DOHH2 (cell line): ENCODE measurements at regions not wholly inside any gene's neighbourhood (a gene's known extent, or its start where the extent isn't known, plus 50 kb on each side); places are given as distances from the start of the nearest gene placed in this dataset.

ENCODE experiments used
- EZH2phosphoT487 ChIP-seq: fragments of 200-600 bp; sonication (generic); IDR thresholded peaks from 2 replicates; pipeline ENCODE4 v1.6.1; 2017; ENCODE audit warnings: borderline replicate concordance, mild to moderate bottlenecking, antibody characterized with exemption, low read length, moderate library complexity, mixed read lengths
- TF ChIP-seq, protein P1 (sequence below): fragments of 200-600 bp; sonication (generic); IDR thresholded peaks from one replicate; pipeline ENCODE4 v1.5.1; 2014; ENCODE audit warnings: antibody characterized with exemption, mild to moderate bottlenecking, low read depth, low read length; ENCODE audit not compliant: poor library complexity, severe bottlenecking

DNA sequence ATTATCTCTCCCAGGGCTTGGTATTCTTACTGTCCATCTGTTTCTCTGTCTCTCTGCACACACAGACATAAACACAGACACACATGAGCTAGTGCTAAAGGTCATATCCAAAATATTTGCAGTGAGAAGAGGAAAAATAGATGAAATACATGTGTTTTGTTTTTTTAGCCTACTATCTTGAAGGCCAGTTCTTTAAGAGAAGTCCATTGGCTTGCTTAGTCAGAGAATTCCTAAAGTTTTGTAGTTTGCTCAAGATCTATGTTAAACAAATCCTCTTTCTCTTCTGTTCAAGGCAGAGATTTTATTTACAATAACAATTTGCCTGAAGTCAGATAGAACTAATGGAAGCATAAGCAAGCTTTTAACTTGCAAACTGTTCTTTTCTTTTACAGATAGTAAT lies 120.0 kb upstream of the AKIRIN2 start:
- TF ChIP-seq, protein P1, sequence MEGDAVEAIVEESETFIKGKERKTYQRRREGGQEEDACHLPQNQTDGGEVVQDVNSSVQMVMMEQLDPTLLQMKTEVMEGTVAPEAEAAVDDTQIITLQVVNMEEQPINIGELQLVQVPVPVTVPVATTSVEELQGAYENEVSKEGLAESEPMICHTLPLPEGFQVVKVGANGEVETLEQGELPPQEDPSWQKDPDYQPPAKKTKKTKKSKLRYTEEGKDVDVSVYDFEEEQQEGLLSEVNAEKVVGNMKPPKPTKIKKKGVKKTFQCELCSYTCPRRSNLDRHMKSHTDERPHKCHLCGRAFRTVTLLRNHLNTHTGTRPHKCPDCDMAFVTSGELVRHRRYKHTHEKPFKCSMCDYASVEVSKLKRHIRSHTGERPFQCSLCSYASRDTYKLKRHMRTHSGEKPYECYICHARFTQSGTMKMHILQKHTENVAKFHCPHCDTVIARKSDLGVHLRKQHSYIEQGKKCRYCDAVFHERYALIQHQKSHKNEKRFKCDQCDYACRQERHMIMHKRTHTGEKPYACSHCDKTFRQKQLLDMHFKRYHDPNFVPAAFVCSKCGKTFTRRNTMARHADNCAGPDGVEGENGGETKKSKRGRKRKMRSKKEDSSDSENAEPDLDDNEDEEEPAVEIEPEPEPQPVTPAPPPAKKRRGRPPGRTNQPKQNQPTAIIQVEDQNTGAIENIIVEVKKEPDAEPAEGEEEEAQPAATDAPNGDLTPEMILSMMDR = no peak
- TF ChIP-seq EZH2phosphoT487 = no peak
